HEK293T (cell line): ENCODE measurements at regions not wholly inside any gene's neighbourhood (a gene's known extent, or its start where the extent isn't known, plus 50 kb on each side); places are given as distances from the start of the nearest gene placed in this dataset.

Source experiments
- BHLHE40 ChIP-seq: fragments of 450-650 bp; IDR thresholded peaks from 2 replicates; pipeline ENCODE4 v1.6.1; 2016; ENCODE audit warnings: mild to moderate bottlenecking, moderate library complexity, borderline replicate concordance
- CTBP1 ChIP-seq: fragments of 450-650 bp; IDR thresholded peaks from 2 replicates; pipeline ENCODE4 v1.6.1; 2016; ENCODE audit warnings: borderline replicate concordance
- PKNOX1 ChIP-seq: fragments of 450-650 bp; IDR thresholded peaks from 2 replicates; pipeline ENCODE4 v1.6.1; 2016
- SP1 ChIP-seq: fragments of 450-650 bp; IDR thresholded peaks from 2 replicates; pipeline ENCODE4 v1.6.1; 2017
- SUZ12 ChIP-seq: fragments of 450-650 bp; IDR thresholded peaks from 2 replicates; pipeline ENCODE4 v1.6.1; 2016; ENCODE audit warnings: mild to moderate bottlenecking

DNA sequence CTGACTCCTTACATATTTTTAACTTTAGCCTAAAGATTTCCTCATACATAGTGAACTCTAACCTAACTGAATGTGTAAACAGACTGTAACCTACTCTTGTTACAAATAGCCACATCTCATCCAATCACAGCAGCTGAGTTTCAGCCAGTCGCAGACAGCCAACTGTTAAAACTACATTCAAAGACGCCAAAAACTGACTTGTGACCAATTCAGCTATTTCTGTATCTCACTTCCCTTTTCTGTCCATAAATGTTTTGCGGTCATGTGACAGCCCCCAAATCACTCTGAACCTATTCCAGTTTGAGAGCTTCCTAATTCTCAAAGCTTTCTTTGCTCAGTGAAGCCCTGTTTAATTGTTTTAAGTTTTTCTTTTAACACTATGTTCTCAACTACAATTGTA lies 2731.9 kb downstream of the ARAP2 start:
- TF ChIP-seq BHLHE40: no peak
- TF ChIP-seq SP1: no peak
- no peak for TF ChIP-seq CTBP1
- no peak for TF ChIP-seq PKNOX1
- no peak for TF ChIP-seq SUZ12
